ENCODE measurements at regions not wholly inside any gene's neighbourhood (a gene's known extent, or its start where the extent isn't known, plus 50 kb on each side); places are given as distances from the start of the nearest gene placed in this dataset.

DNA sequence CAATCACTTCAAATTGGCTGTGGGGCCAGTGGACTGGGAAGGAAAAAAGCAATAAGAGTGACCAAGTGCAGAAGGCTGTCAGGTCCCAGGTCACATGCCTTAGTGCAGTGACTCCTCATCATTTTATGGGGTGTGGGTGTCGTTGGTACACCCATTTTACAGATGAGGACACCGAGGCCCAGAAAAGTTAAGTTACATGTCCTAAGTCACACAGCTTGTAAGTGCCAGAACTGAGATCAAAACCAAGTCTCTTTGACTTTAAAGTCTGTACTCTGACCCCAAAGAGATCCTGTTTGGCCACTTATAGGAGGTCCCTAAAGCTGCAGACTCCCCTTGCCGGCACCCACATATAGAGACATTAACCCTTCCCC, 63.0 kb upstream of the POLG start:
- no peaks in the 10 kb centered on the region for H3K36me3 ChIP-seq
- DNase-seq = no peak
- intact Hi-C loops (cut with DNase I; ENCODE audit: low total_unique reads) = no loop called here
- no peak overlapping the region for H3K27ac ChIP-seq
- H3K4me1 ChIP-seq = peaks cover 0 to 25% (median 20%) of the 10 kb centered on the region in 4 donors
- H3K9me3 ChIP-seq = no peaks in the 10 kb centered on the region
- H3K4me3 ChIP-seq = no peak overlapping the region
- TF ChIP-seq CTCF (IDR thresholded peaks at IDR 0.05) = no peak
- H3K27me3 ChIP-seq = peaks cover 8 to 98% of the 10 kb centered on the region in 2 donors

DNA sequence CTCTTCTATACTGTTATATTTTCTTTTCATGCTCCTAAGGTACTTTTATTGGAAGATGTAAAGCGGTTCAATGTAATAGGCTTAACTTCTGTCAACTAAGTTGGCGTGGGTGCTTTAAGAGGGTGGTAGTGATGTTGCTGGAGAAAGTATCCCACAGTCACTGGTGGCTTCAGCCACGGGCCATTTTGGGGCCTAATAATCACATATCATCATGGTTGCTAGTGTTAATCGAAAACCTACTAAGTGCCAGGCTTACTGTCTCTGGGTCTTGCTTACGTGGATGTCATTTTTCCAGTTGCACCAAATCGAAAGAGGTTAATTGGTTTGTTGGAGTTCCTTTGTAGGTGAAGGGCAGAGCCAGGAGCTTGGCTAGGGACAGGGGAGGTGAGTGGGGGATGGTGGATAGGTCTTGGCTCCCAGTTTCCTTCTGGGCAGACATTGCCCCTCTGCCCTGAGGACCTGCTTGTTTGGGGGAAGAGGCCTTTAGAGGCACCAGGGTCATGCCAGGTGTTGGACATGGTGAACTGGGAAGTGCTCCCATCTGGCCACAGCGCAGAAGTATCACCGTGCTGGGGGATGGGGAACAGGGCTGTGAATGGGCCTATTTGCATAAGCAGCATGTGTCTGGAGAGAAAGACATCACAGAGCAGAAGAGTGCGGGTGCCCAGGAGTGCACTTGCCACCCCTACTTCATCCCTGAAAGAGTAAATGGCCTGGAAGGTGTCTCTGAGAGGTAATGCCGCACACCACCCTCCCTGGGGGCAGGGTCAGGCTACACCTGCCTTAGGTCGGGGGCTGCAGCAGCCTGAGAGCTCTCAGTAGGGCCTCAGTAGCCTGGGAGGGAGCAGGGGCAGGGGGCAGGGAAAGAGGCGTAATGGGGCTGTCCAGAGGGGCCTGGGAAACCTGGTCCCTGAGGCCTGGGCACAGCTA, 62.4 kb upstream of the POLG start:
- Histone ChIP-seq H3K4me3 (no peak overlapping the region), H3K4me1 (peaks cover 0 to 24% (median 19%) of the 10 kb centered on the region in 4 donors), H3K36me3 (no peaks in the 10 kb centered on the region), H3K27ac (no peak overlapping the region), H3K27me3 (peaks cover 8 to 98% of the 10 kb centered on the region in 2 donors), H3K9me3 (no peaks in the 10 kb centered on the region)
- no peak for TF ChIP-seq CTCF (IDR thresholded peaks at IDR 0.05)
- DNase-seq = no peak
- intact Hi-C loops (cut with DNase I; ENCODE audit: low total_unique reads) = no loop called here

DNA sequence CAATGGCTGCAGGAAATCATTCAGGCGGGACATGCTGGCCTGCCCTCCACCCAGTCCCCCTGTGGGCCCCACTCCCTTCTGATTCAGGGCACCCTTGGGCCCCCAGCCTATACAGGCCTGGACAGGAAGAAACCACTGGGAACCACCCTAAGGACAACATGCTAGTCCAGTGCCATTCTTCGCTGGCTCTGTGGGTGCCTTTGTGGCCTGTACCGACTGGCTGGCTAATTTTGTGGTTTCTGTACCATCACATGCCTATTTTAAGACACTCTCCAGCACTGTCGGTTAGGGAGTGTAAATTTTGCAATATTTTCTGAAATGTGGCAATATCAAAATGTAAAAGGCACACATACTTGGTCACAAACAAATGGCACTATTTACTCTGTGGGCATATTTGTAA, 61.4 kb upstream of the POLG start:
- DNase-seq = no peak
- Histone ChIP-seq H3K4me3 (no peak overlapping the region), H3K36me3 (no peaks in the 10 kb centered on the region), H3K9me3 (no peaks in the 10 kb centered on the region), H3K27ac (no peak overlapping the region), H3K27me3 (peaks cover 8 to 98% of the 10 kb centered on the region in 2 donors), H3K4me1 (peaks cover 0 to 19% (median 16%) of the 10 kb centered on the region in 4 donors)
- no peak for TF ChIP-seq CTCF (IDR thresholded peaks at IDR 0.05)
- intact Hi-C loops (cut with DNase I; ENCODE audit: low total_unique reads) = no loop called here

- Histone ChIP-seq H3K27ac (no peak overlapping the region), H3K27me3 (peaks cover 8 to 98% of the 10 kb centered on the region in 2 donors), H3K4me3 (no peak overlapping the region), H3K9me3 (no peaks in the 10 kb centered on the region), H3K4me1 (peaks cover 0 to 16% (median 15%) of the 10 kb centered on the region in 4 donors), H3K36me3 (no peaks in the 10 kb centered on the region)
- intact Hi-C loops (cut with DNase I; ENCODE audit: low total_unique reads) = no loop called here
- no peak for TF ChIP-seq CTCF (IDR thresholded peaks at IDR 0.05)
- DNase-seq = no peak
Observed at GRCh38 chr15:89395461-89395871, 60.8 kb upstream of the POLG start.

GRCh38 chr15:89395031-89395430, 60.4 kb upstream of the POLG start:
- no peak overlapping the region for H3K27ac ChIP-seq
- H3K9me3 ChIP-seq = no peaks in the 10 kb centered on the region
- intact Hi-C loops (cut with DNase I; ENCODE audit: low total_unique reads) = no loop called here
- no peaks in the 10 kb centered on the region for H3K36me3 ChIP-seq
- H3K4me1 ChIP-seq = peaks cover 0 to 12% (median 11%) of the 10 kb centered on the region in 4 donors
- H3K27me3 ChIP-seq = peaks cover 5 to 98% of the 10 kb centered on the region in 2 donors
- TF ChIP-seq CTCF (IDR thresholded peaks at IDR 0.05) = no peak
- DNase-seq = no peak
- H3K4me3 ChIP-seq = no peak overlapping the region

Measured in tibial artery (tissue), 4 donors.